GM12875 (cell line): ENCODE measurements at regions not wholly inside any gene's neighbourhood (a gene's known extent, or its start where the extent isn't known, plus 50 kb on each side); places are given as distances from the start of the nearest gene placed in this dataset.

ENCODE experiments used
- H3K4me3 ChIP-seq: one replicate; pipeline ENCODE4 v1.5.1; 2011; ENCODE audit warnings: low read depth, low read length, control low read depth
- TF ChIP-seq, protein P1 (sequence below): IDR thresholded peaks from 2 replicates; pipeline ENCODE4 v1.5.1; 2011; ENCODE audit warnings: low read depth, mild to moderate bottlenecking, control low read depth, inconsistent platforms, low read length, moderate library complexity, borderline replicate concordance; ENCODE audit not compliant: insufficient read depth

DNA sequence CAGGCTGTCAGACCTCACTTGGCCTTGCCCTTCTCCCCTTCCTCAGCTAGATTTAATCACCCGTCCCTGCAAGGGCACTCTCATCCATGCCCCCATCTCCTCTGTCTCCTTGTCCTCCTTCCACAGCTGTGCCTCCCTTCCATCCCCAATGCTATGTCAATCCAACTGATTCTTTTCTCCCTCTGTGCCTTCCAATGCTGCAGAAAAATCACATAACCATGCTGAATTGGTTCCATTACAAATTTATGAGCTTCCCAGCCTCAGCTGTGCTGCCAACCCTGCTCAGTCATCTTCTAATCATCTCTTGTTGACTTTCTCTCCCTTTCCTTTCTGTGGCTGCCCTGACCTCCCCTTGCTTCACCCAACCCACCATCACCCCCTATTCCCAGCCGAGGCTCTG lies 56.3 kb upstream of the PIRT start:
- no peak overlapping the region for H3K4me3 ChIP-seq
- TF ChIP-seq, protein P1, sequence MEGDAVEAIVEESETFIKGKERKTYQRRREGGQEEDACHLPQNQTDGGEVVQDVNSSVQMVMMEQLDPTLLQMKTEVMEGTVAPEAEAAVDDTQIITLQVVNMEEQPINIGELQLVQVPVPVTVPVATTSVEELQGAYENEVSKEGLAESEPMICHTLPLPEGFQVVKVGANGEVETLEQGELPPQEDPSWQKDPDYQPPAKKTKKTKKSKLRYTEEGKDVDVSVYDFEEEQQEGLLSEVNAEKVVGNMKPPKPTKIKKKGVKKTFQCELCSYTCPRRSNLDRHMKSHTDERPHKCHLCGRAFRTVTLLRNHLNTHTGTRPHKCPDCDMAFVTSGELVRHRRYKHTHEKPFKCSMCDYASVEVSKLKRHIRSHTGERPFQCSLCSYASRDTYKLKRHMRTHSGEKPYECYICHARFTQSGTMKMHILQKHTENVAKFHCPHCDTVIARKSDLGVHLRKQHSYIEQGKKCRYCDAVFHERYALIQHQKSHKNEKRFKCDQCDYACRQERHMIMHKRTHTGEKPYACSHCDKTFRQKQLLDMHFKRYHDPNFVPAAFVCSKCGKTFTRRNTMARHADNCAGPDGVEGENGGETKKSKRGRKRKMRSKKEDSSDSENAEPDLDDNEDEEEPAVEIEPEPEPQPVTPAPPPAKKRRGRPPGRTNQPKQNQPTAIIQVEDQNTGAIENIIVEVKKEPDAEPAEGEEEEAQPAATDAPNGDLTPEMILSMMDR = no peak

DNA sequence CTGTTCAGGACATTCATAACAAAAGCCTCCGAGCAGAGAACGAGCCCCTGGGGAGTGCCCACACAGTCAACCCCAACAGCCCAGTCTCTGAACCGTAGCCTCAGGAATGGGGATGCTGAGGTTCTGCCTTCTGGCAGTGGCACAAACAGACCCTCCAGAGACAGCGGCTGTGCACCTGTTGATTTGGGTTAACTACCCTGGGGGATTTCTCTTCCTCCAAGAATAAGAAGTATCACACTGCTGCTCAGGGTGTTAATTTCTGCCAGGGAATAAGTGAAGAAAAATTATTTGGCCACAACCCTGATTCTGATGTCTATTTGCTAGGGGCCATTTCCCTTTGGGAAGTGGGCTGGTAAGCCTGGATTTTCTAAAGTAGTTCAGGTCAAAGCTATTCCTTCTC lies 51.0 kb upstream of the PIRT start:
- TF ChIP-seq, protein P1 = no peak
- no peak overlapping the region for H3K4me3 ChIP-seq
